Fibroblast of lung (primary cell): ENCODE measurements at regions not wholly inside any gene's neighbourhood (a gene's known extent, or its start where the extent isn't known, plus 50 kb on each side); places are given as distances from the start of the nearest gene placed in this dataset.

ENCODE experiments used
- EZH2 ChIP-seq: IDR thresholded peaks from 2 replicates; pipeline ENCODE4 v1.5.1; 2012; ENCODE audit warnings: low read length, control low read depth, mild to moderate bottlenecking; ENCODE audit errors: missing control alignments
- TF ChIP-seq, protein P1 (sequence below), 2 donors: IDR thresholded peaks in 1 of 2; conservative IDR thresholded peaks in 1 of 2; 1 replicate in 1 of 2; 2 replicates in 1 of 2; pipeline ENCODE4 v1.5.1; 2011 to 2012; ENCODE audit warnings: low read length in 2 of 2, control low read depth in 1 of 2, inconsistent platforms in 1 of 2, low read depth in 1 of 2, mild to moderate bottlenecking in 1 of 2

DNA sequence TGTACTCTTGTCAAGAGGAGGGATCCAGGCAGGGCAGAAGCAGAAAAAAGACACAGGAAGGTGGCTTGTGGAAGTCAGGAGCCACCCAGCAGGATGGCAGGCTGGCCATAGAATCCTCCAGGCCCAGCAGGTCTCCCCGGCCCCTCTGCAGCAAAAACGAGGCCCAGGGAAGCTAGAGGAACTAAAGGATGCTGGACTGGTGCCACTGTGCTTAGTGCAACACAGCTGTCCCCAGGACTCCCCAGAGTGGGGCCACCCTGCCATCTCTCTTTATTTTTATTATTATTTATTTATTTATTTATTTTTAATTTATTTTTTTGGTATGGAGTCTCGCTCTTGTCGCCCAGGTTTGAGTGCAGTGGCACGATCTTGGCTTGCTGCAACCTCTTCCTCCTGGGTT, 54.1 kb downstream of the PITPNM2 start:
- TF ChIP-seq, protein P1, sequence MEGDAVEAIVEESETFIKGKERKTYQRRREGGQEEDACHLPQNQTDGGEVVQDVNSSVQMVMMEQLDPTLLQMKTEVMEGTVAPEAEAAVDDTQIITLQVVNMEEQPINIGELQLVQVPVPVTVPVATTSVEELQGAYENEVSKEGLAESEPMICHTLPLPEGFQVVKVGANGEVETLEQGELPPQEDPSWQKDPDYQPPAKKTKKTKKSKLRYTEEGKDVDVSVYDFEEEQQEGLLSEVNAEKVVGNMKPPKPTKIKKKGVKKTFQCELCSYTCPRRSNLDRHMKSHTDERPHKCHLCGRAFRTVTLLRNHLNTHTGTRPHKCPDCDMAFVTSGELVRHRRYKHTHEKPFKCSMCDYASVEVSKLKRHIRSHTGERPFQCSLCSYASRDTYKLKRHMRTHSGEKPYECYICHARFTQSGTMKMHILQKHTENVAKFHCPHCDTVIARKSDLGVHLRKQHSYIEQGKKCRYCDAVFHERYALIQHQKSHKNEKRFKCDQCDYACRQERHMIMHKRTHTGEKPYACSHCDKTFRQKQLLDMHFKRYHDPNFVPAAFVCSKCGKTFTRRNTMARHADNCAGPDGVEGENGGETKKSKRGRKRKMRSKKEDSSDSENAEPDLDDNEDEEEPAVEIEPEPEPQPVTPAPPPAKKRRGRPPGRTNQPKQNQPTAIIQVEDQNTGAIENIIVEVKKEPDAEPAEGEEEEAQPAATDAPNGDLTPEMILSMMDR (conservative IDR thresholded peaks at IDR 0.05 in 1 of 2, IDR thresholded peaks at IDR 0.05 in 1 of 2; ENCODE audit: low read depth in 1 of 2, low read length in 2 of 2), result no peak
- no peak for TF ChIP-seq EZH2
